Breast epithelium (tissue), 3 donors: ENCODE measurements at regions not wholly inside any gene's neighbourhood (a gene's known extent, or its start where the extent isn't known, plus 50 kb on each side); places are given as distances from the start of the nearest gene placed in this dataset.

Experiments
- CTCF ChIP-seq, 3 donors: fragments of 450-650 bp; IDR thresholded peaks; one replicate each; pipeline ENCODE4 v1.5.1; 2016 to 2017; ENCODE audit warnings: antibody characterized with exemption in 3 of 3, mild to moderate bottlenecking in 3 of 3, moderate library complexity in 3 of 3
- POLR2A ChIP-seq: fragments of 450-650 bp; IDR thresholded peaks from one replicate; pipeline ENCODE4 v1.6.1; 2016; ENCODE audit warnings: antibody characterized with exemption, mild to moderate bottlenecking, moderate library complexity

- TF ChIP-seq POLR2A (no peak), CTCF (IDR thresholded peaks at IDR 0.05) (no peak)
Measured at GRCh38 chr16:8375232-8375587, 215.1 kb downstream of the TMEM114 start.
